ENCODE measurements at regions not wholly inside any gene's neighbourhood (a gene's known extent, or its start where the extent isn't known, plus 50 kb on each side); places are given as distances from the start of the nearest gene placed in this dataset.

- TF ChIP-seq CTCF (IDR thresholded peaks at IDR 0.05) (no peak), EP300 (IDR thresholded peaks at IDR 0.05) (no peak), POLR2A (IDR thresholded peaks at IDR 0.05) (no peak), POLR2AphosphoS5 (IDR thresholded peaks at IDR 0.05) (peak; percentile 45)
Observed at GRCh38 chr6:169014211-169015197, 239.1 kb downstream of the THBS2 start.

All from gastroesophageal sphincter (tissue), 3 donors.